Body of pancreas (tissue), 4 donors: ENCODE measurements at regions not wholly inside any gene's neighbourhood (a gene's known extent, or its start where the extent isn't known, plus 50 kb on each side); places are given as distances from the start of the nearest gene placed in this dataset.

ENCODE experiments used
- POLR2A ChIP-seq, 3 donors: fragments of 450-650 bp; IDR thresholded peaks; one replicate each; pipeline ENCODE4 v1.6.1; 2016; ENCODE audit warnings: antibody characterized with exemption in 3 of 3, mild to moderate bottlenecking in 2 of 3
- TF ChIP-seq, protein P1 (sequence below), 7 experiments: fragments of 450-650 bp in 4 of 7; fragments of 200-600 bp in 3 of 7; sonication (generic) in 3 of 7; IDR thresholded peaks; one replicate each; pipeline ENCODE4 v1.5.1; 2016 to 2019; ENCODE audit warnings: antibody characterized with exemption in 7 of 7

DNA sequence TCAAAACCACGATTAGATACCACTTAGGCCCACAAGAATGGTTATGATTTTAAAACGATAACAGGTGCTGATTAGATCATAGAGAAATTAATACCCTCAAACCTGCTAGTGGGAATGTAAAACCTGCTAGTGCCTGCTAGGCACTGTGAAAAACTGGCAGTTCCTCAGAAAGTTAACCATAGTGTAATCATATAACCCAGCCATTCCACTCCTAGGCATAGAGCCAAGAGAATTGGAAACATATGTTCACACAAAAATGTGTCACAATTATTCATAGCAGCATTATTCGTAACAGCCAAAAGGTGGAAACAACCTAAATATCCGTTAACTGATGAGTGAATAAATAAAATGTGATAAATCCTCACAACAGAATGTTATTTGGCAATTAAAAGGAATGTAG, 122.2 kb upstream of the SYN3 start:
- no peak for TF ChIP-seq POLR2A (IDR thresholded peaks at IDR 0.05)
- TF ChIP-seq, protein P1, sequence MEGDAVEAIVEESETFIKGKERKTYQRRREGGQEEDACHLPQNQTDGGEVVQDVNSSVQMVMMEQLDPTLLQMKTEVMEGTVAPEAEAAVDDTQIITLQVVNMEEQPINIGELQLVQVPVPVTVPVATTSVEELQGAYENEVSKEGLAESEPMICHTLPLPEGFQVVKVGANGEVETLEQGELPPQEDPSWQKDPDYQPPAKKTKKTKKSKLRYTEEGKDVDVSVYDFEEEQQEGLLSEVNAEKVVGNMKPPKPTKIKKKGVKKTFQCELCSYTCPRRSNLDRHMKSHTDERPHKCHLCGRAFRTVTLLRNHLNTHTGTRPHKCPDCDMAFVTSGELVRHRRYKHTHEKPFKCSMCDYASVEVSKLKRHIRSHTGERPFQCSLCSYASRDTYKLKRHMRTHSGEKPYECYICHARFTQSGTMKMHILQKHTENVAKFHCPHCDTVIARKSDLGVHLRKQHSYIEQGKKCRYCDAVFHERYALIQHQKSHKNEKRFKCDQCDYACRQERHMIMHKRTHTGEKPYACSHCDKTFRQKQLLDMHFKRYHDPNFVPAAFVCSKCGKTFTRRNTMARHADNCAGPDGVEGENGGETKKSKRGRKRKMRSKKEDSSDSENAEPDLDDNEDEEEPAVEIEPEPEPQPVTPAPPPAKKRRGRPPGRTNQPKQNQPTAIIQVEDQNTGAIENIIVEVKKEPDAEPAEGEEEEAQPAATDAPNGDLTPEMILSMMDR (IDR thresholded peaks at IDR 0.05): no peak
